ENCODE measurements at regions not wholly inside any gene's neighbourhood (a gene's known extent, or its start where the extent isn't known, plus 50 kb on each side); places are given as distances from the start of the nearest gene placed in this dataset.

GRCh38 chr7:46349490-46349889 is 428.4 kb upstream of the IGFBP3 start:
- Histone ChIP-seq H3K27ac (ENCODE audit: low read depth, low read length) (no peak overlapping the region), H3K9me3 (ENCODE audit: control insufficient read depth, insufficient read depth, low read length) (no peaks in the 10 kb centered on the region), H3K4me3 (ENCODE audit: low read depth, low read length) (no peak overlapping the region), H3K36me3 (ENCODE audit: control insufficient read depth, insufficient read depth, low read length) (no peaks in the 10 kb centered on the region), H3K4me1 (ENCODE audit: control insufficient read depth, insufficient read depth, low read length) (no peaks in the 10 kb centered on the region), H3K27me3 (ENCODE audit: control insufficient read depth, insufficient read depth, low read length) (peaks cover 2% of the 10 kb centered on the region)
- DNase-seq (ENCODE audit: low read depth in 4 of 6, low spot score in 6 of 6): no peak
- WGBS (ENCODE audit: insufficient coverage): 67% methylated on average over 1 of the region's 2 CpGs

- H3K27ac ChIP-seq (ENCODE audit: low read depth, low read length): no peak overlapping the region
- WGBS (ENCODE audit: insufficient coverage): no CpG with 5 or more reads among the region's 4 CpGs
Measured at GRCh38 chr7:46344533-46344932, 423.5 kb upstream of the IGFBP3 start.

GRCh38 chr7:46343802-46344201 is 422.7 kb upstream of the IGFBP3 start:
- Histone ChIP-seq H3K36me3 (ENCODE audit: control insufficient read depth, insufficient read depth, low read length) (no peaks in the 10 kb centered on the region), H3K27ac (ENCODE audit: low read depth, low read length) (no peak overlapping the region), H3K9me3 (ENCODE audit: control insufficient read depth, insufficient read depth, low read length) (no peaks in the 10 kb centered on the region), H3K27me3 (ENCODE audit: control insufficient read depth, insufficient read depth, low read length) (no peaks in the 10 kb centered on the region), H3K4me3 (ENCODE audit: low read depth, low read length) (no peak overlapping the region), H3K4me1 (ENCODE audit: control insufficient read depth, insufficient read depth, low read length) (no peaks in the 10 kb centered on the region)
- no CpG with 5 or more reads among the region's 1 CpG for WGBS (ENCODE audit: insufficient coverage)
- DNase-seq (ENCODE audit: low read depth in 4 of 6, low spot score in 6 of 6): no peak

More at GRCh38 chr7:46344533-46344932, 423.5 kb upstream of the IGFBP3 start:
- DNase-seq (ENCODE audit: low read depth in 4 of 6, low spot score in 6 of 6): no peak
- H3K4me1 ChIP-seq (ENCODE audit: control insufficient read depth, insufficient read depth, low read length): no peaks in the 10 kb centered on the region
- H3K27me3 ChIP-seq (ENCODE audit: control insufficient read depth, insufficient read depth, low read length): no peaks in the 10 kb centered on the region
- no peaks in the 10 kb centered on the region for H3K9me3 ChIP-seq (ENCODE audit: control insufficient read depth, insufficient read depth, low read length)
- H3K4me3 ChIP-seq (ENCODE audit: low read depth, low read length): no peak overlapping the region
- no peaks in the 10 kb centered on the region for H3K36me3 ChIP-seq (ENCODE audit: control insufficient read depth, insufficient read depth, low read length)

GRCh38 chr7:46322937-46323336 is 401.9 kb upstream of the IGFBP3 start:
- H3K4me1 ChIP-seq (ENCODE audit: control insufficient read depth, insufficient read depth, low read length): no peaks in the 10 kb centered on the region
- no peak overlapping the region for H3K4me3 ChIP-seq (ENCODE audit: low read depth, low read length)
- WGBS (ENCODE audit: insufficient coverage): 100% methylated on average over 3 of the region's 4 CpGs
- H3K27me3 ChIP-seq (ENCODE audit: control insufficient read depth, insufficient read depth, low read length): no peaks in the 10 kb centered on the region
- H3K36me3 ChIP-seq (ENCODE audit: control insufficient read depth, insufficient read depth, low read length): no peaks in the 10 kb centered on the region
- DNase-seq (ENCODE audit: low read depth in 4 of 6, low spot score in 6 of 6): no peak
- no peak overlapping the region for H3K27ac ChIP-seq (ENCODE audit: low read depth, low read length)
- no peaks in the 10 kb centered on the region for H3K9me3 ChIP-seq (ENCODE audit: control insufficient read depth, insufficient read depth, low read length)

- H3K9me3 ChIP-seq (ENCODE audit: control insufficient read depth, insufficient read depth, low read length): no peaks in the 10 kb centered on the region
- 95% methylated on average over 4 of the region's 11 CpGs for WGBS (ENCODE audit: insufficient coverage)
- H3K27me3 ChIP-seq (ENCODE audit: control insufficient read depth, insufficient read depth, low read length): no peaks in the 10 kb centered on the region
- no peak overlapping the region for H3K27ac ChIP-seq (ENCODE audit: low read depth, low read length)
- no peak overlapping the region for H3K4me3 ChIP-seq (ENCODE audit: low read depth, low read length)
- H3K4me1 ChIP-seq (ENCODE audit: control insufficient read depth, insufficient read depth, low read length): no peaks in the 10 kb centered on the region
- H3K36me3 ChIP-seq (ENCODE audit: control insufficient read depth, insufficient read depth, low read length): no peaks in the 10 kb centered on the region
- no peak for DNase-seq (ENCODE audit: low read depth in 4 of 6, low spot score in 6 of 6)
Measured at GRCh38 chr7:46321556-46322205, 400.6 kb upstream of the IGFBP3 start.

GRCh38 chr7:46320956-46321355 is 399.9 kb upstream of the IGFBP3 start:
- H3K27me3 ChIP-seq (ENCODE audit: control insufficient read depth, insufficient read depth, low read length): no peaks in the 10 kb centered on the region
- H3K4me3 ChIP-seq (ENCODE audit: low read depth, low read length): no peak overlapping the region
- DNase-seq (ENCODE audit: low read depth in 4 of 6, low spot score in 6 of 6): no peak
- WGBS (ENCODE audit: insufficient coverage): 77% methylated on average over 3 of the region's 3 CpGs
- no peaks in the 10 kb centered on the region for H3K36me3 ChIP-seq (ENCODE audit: control insufficient read depth, insufficient read depth, low read length)
- H3K4me1 ChIP-seq (ENCODE audit: control insufficient read depth, insufficient read depth, low read length): no peaks in the 10 kb centered on the region
- H3K9me3 ChIP-seq (ENCODE audit: control insufficient read depth, insufficient read depth, low read length): no peaks in the 10 kb centered on the region
- H3K27ac ChIP-seq (ENCODE audit: low read depth, low read length): no peak overlapping the region

GRCh38 chr7:46319841-46320240 is 398.8 kb upstream of the IGFBP3 start:
- H3K27ac ChIP-seq (ENCODE audit: low read depth, low read length): no peak overlapping the region
- no peak overlapping the region for H3K4me3 ChIP-seq (ENCODE audit: low read depth, low read length)
- H3K4me1 ChIP-seq (ENCODE audit: control insufficient read depth, insufficient read depth, low read length): no peaks in the 10 kb centered on the region
- H3K27me3 ChIP-seq (ENCODE audit: control insufficient read depth, insufficient read depth, low read length): no peaks in the 10 kb centered on the region
- no peaks in the 10 kb centered on the region for H3K9me3 ChIP-seq (ENCODE audit: control insufficient read depth, insufficient read depth, low read length)
- no peak for DNase-seq (ENCODE audit: low read depth in 4 of 6, low spot score in 6 of 6)
- 86% methylated on average over 2 of the region's 3 CpGs for WGBS (ENCODE audit: insufficient coverage)
- H3K36me3 ChIP-seq (ENCODE audit: control insufficient read depth, insufficient read depth, low read length): no peaks in the 10 kb centered on the region

DNA sequence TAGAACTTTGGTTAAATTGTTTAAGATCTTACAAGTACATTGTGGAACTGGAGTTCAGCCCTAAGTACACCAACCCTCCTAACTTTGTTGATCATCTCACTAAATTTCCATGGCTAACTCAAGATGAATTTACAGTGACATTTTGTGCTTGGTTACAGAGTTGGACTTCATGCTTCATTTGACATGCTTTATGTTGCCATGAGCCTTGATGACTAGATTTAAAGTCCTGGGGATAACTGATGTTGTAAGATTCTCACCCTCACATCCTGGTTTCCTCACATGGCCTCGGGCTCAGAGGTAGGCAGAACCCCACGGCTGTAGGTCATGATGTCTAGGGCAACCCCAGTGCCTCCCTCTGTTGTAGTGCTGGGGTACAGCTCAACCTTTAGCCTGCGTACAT is 397.2 kb upstream of the IGFBP3 start:
- no peaks in the 10 kb centered on the region for H3K9me3 ChIP-seq (ENCODE audit: control insufficient read depth, insufficient read depth, low read length)
- H3K27me3 ChIP-seq (ENCODE audit: control insufficient read depth, insufficient read depth, low read length): no peaks in the 10 kb centered on the region
- no peaks in the 10 kb centered on the region for H3K4me1 ChIP-seq (ENCODE audit: control insufficient read depth, insufficient read depth, low read length)
- no peak overlapping the region for H3K4me3 ChIP-seq (ENCODE audit: low read depth, low read length)
- WGBS (ENCODE audit: insufficient coverage): no CpG with 5 or more reads among the region's 3 CpGs
- no peak for DNase-seq (ENCODE audit: low read depth in 4 of 6, low spot score in 6 of 6)
- H3K27ac ChIP-seq (ENCODE audit: low read depth, low read length): no peak overlapping the region
- H3K36me3 ChIP-seq (ENCODE audit: control insufficient read depth, insufficient read depth, low read length): no peaks in the 10 kb centered on the region

DNA sequence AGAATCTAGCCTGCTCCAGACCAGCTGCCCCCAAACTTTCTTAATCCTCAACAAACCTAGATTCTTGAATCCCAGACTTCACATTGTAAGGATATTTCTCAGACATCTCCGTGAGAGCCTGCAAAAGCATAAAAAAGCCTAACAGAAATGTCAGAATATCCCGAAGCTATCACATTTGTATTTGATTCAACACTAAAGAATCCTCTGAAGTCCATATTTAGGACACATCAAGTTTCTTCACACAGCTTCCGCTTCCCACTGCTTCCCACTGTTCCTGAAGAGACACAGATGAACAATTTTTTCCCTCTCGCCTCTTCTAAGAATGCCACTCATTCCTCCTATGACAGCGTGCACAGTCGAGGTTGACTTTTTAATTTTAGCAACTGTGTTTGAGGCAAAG is 396.2 kb upstream of the IGFBP3 start:
- DNase-seq (ENCODE audit: low read depth in 4 of 6, low spot score in 6 of 6): peak in 1 of 6 donors; percentile 4
- Histone ChIP-seq H3K36me3 (ENCODE audit: control insufficient read depth, insufficient read depth, low read length) (no peaks in the 10 kb centered on the region), H3K27me3 (ENCODE audit: control insufficient read depth, insufficient read depth, low read length) (no peaks in the 10 kb centered on the region), H3K27ac (ENCODE audit: low read depth, low read length) (no peak overlapping the region), H3K9me3 (ENCODE audit: control insufficient read depth, insufficient read depth, low read length) (no peaks in the 10 kb centered on the region), H3K4me3 (ENCODE audit: low read depth, low read length) (no peak overlapping the region), H3K4me1 (ENCODE audit: control insufficient read depth, insufficient read depth, low read length) (no peaks in the 10 kb centered on the region)
- 82% methylated on average over 3 of the region's 6 CpGs for WGBS (ENCODE audit: insufficient coverage)

DNA sequence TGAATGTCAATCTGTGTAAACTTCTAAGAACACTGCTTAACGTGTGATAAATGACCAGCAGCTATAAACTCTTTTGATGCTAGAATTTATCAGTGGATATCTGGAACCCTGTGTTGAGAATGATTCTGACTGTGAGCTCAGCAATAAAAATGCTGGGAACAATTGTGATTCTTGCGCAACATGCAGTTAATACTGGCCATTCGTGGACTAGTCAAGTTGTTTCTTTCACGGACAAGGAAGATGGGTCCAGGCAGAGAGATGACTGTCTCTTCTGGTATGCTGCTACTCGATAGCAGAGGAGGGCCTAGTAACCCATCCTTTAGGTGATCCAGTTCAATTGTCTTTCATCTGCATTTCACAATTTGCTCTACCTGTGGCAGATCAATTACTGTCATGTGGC is 394.8 kb upstream of the IGFBP3 start:
- Histone ChIP-seq H3K4me3 (ENCODE audit: low read depth, low read length) (no peak overlapping the region), H3K27ac (ENCODE audit: low read depth, low read length) (no peak overlapping the region), H3K27me3 (ENCODE audit: control insufficient read depth, insufficient read depth, low read length) (no peaks in the 10 kb centered on the region), H3K36me3 (ENCODE audit: control insufficient read depth, insufficient read depth, low read length) (no peaks in the 10 kb centered on the region), H3K9me3 (ENCODE audit: control insufficient read depth, insufficient read depth, low read length) (no peaks in the 10 kb centered on the region), H3K4me1 (ENCODE audit: control insufficient read depth, insufficient read depth, low read length) (no peaks in the 10 kb centered on the region)
- no peak for DNase-seq (ENCODE audit: low read depth in 4 of 6, low spot score in 6 of 6)
- WGBS (ENCODE audit: insufficient coverage): 88% methylated on average over 5 of the region's 5 CpGs

Measured in spinal cord (tissue), 9 donors.